ENCODE measurements at regions not wholly inside any gene's neighbourhood (a gene's known extent, or its start where the extent isn't known, plus 50 kb on each side); places are given as distances from the start of the nearest gene placed in this dataset.
"Not testable (repeated sequence)": the region's sequence is repeated elsewhere in the genome, so short reads cannot be mapped to it uniquely, and the experiment has no call there.

GRCh38 chr11:37483761-37484160, 885.7 kb upstream of the RAG2 start:
- no peak for DNase-seq

- no peak for DNase-seq
Measured at GRCh38 chr11:37474889-37475288, 876.9 kb upstream of the RAG2 start.

DNA sequence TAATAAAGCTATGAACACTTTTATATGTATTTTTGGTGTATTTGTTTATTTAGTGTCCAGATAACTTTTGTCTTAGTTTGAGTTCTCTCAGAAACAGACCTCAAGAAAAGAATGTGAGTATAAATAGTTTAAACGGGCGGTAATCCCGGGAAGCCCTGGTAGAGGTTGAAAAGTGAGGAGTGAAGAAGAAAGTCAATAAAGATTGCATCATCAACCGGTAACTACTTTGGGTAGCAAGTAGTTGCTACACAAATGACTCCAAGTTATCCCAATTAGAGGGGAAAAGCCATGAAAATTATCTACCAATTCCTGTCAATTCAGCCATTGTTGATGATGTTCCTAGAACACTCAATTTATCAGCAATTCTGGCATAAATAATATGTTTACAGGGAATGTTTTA, 870.3 kb upstream of the RAG2 start:
- no peak for DNase-seq

GRCh38 chr11:37465221-37465620, 867.2 kb upstream of the RAG2 start:
- no peak for DNase-seq

- DNase-seq = no peak
Measured at GRCh38 chr11:37459456-37459855, 861.4 kb upstream of the RAG2 start.

DNA sequence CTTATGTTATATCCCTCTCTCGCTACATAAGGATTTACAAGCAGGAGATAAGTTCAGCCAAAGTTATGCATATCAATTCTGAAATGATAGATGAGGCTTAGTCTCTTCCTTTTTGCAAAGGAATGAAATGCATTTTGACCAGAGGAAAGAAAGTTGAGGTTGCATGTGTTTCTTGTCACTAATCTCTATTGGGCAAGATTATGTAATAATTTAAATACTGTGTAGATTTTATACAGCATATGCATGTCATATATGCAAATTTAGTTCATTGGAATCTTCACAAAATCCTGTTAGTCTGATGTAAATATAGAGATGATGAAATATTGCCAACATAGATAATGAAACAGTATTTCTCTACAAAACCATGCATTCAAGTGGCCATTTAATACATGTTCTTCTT, 858.7 kb upstream of the RAG2 start:
- DNase-seq = no peak

DNA sequence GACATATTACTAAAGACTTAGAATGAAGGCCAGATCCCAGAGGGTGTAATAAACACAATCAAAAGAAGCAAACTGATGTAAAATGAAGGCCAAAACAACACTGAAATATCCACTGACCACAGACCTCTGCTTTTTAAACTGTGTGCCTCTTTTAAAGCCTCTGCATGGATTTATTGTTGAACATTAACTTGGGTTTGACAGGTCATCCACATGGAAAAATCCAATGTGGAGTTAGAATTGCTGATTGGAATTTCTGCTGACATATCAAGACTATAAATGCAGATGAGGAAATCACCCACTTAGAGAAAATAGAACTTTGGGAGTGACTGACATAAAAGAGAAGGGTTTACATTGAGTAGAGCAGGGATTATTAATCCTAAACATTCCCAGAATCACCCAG, 853.9 kb upstream of the RAG2 start:
- DNase-seq = no peak

DNA sequence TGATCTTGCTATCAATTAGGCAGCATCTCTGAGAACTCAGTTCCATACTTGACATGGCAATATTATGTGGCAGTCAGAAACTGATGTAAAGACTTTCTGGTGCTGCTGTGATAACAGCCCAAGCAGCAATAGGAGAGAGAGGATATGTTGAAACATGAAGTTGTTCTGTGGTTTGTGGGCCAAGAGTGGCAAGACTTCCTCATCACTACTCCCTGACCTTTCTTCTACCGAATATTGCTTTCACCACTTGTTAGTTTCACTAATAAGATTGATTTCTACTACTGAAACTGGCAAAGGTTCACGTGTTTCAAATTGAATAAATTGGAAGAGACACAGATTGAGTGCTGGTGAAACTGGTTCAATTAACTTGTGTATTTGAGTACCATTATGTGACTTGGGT, 852.6 kb upstream of the RAG2 start:
- no peak for DNase-seq

- no peak for DNase-seq
Measured at GRCh38 chr11:37449146-37449545, 851.1 kb upstream of the RAG2 start.

DNA sequence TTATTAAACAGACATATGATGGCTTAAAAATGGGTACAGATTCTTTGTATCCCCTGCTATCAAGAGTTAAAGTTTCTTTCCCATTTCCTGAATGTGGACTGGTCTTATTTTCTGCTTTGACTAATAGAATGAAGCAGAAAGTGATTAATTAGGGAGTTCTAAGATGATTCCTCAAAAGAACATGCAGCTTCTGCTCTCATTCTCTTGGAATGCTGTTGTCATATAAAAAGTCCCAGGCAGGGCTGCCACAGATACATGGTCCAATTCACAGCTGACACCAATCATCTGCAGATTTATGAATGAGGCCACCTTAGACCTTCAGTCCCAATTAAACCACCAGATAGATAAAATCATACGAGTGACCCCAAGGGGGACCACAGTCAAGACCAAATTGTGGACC, 844.5 kb upstream of the RAG2 start:
- no peak for DNase-seq

- not testable (repeated sequence) for DNase-seq
Measured at GRCh38 chr11:37431633-37432230, 833.7 kb upstream of the RAG2 start.

DNA sequence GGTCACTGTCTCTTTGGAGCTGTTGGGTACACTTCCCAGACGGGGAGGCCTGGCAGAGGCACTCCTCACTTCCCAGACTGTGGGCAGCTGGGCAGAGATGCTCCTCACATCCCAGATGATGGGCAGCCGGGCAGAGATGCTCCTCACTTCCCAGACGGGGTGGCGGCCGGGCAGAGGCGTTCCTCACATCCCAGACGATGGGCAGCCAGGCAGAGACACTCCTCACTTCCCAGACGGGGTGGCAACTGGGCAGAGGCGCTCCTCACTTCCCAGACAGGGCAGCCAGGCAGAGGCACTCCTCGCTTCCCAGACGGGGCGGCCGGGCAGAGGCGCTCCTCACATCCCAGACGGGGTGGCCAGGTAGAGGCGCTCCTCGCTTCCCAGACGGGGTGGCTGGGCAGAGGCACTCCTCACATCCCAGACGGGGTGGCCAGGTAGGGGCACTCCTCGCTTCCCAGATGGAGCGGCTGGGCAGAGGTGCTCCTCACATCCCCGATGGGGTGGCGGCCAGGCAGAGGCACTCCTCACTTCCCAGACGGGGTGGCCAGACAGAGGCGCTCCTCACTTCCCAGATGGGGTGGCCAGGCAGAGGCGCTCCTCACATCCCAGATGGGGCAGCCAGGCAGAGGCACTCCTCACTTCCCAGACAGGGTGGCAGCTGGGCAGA, 833.1 kb upstream of the RAG2 start:
- not testable (repeated sequence) for DNase-seq

DNA sequence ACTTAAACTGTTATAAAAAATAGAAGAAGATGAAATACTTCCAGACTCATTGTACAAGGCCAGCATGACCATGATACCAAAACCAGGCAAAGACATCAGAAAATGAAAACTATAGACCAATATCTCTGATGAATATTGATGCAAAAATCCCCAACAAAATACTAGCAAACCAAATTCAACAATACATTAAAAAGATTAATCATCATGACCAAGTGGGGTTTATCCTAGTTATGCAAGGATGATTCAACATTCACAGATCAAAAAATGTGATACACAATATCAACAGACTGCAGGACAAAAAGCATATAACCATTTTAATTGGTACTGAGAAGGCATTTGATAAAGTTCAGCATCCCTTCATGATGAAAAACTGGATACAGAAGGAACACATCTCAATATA, 824.5 kb upstream of the RAG2 start:
- no peak for DNase-seq

DNA sequence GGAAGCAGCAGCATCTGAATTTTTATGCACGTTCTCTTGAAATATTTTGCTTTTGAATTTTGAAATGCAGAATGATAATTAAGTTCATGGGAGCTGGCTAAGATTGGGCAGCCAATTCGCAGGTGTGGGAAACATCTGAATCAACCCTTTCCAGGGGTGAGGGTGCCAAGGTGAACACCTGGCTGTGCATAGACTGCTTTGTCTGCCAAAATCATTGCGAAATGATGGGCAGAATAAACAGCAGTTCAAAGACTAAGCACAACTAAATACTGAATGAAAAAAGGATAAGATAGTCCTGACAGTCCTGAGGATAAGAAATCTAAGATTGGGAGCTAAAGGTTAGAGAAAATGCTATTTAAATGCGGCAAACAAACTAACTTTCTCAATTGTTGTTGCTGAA, 813.3 kb upstream of the RAG2 start:
- DNase-seq = no peak

- no peak for DNase-seq
Measured at GRCh38 chr11:37409124-37409523, 811.1 kb upstream of the RAG2 start.

DNA sequence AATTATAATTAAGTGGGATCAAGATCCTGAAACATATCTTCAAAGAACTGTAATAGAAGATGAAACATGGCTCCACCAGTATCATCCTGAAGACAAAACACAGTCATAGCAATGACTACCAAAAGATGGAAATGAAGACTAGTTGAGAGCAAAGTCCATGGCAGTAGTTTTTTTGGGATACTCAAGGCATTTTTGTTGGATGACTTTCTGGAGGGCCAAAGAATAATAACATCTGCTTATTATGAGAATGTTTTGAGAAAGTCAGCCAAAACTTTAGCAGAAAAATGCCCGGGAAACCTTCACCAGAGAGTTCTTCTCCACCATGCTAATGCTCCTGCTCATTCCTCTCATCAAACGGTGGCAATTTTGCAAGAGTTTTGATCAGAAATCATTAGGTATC, 809.4 kb upstream of the RAG2 start:
- DNase-seq = no peak

DNA sequence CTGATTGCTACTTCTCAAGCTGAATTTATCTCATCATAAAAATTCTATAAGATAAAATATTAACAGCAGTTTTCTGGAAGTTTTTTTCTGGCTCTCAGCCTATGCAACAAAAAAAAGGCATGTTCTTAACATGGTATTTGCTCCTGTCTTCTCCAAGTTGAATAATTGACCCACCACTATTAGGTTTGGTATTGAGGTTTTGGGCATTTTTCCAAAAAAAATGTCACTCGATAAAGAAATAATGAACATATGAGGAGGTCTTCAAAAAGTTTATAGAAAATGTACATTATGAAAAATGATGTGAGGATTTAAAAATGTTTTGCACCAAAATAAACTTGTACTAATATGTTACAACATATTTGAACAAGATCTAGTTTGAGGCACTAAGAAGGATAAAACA, 808.6 kb upstream of the RAG2 start:
- DNase-seq = no peak

- DNase-seq = no peak
Measured at GRCh38 chr11:37404231-37404630, 806.2 kb upstream of the RAG2 start.

GRCh38 chr11:37402663-37403062, 804.6 kb upstream of the RAG2 start:
- no peak for DNase-seq

DNA sequence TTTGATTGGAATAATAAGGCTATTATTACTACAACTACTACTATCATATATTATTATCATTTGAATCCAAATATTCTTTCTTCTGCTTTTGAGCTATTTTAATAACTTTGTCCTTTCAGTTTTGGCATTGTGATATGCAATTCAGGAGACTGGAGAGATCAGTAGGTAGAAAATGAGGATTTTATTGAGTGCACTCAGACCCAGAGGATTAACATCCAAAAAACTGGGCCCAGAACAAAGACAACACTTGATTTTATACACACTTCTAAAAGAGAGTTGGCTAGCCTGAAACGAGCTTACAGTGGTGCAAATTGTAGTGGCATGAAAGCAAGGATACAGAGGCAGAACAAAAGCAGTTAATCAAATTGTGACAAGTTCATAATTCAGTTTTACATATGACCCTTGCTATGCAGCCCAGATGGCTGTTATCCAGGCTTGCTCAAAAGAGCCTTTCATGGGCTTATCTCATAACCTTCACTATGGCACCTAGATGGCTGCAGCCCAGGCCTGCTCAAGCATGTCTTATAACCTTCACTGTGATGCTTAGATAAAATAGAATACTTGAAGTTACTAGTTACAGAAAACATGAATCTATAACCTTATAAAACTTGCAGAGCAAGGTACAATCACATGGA, 796.3 kb upstream of the RAG2 start:
- no peak for DNase-seq

DNA sequence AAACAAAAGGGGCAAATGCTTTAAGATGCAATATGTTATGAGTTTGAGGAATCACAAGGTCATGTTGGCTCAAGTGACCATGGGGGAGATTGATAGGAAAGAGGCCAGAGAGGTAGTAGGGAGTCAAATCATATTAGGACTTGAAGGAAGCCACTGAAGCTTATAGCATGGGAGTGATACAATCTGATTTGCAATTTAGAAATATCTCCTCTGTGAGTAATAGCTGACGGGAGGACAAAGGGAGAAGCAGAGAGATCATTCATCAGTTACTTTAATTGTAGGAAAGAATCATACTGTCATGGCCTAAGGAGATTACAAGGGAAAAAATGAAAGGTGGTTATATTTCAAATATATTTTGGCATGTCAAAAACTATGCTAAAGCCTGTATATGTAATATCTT, 793.6 kb upstream of the RAG2 start:
- DNase-seq = no peak

DNA sequence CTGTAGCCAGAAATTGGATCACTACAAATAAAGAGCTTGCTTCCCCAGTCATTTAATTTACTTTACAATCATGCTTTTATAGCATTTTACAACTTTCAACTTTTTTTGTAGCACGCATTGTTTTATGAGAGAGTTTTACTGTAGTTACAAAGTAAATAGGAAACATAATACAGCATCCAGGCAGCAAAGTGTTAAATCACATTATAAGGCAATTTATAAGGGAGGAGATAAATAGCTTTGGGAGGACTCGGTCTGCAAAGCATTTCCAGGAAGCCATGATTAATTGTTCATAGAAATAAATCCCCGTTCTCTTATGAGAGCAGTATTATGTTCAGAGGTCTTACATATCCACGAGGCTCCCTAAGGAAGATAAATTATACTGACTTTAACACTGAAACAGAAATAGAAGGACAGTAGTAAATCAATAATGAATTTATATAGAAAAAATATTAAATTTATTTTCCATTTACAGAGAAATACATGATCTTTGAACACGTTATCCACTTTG, 792.6 kb upstream of the RAG2 start:
- no peak for DNase-seq

DNA sequence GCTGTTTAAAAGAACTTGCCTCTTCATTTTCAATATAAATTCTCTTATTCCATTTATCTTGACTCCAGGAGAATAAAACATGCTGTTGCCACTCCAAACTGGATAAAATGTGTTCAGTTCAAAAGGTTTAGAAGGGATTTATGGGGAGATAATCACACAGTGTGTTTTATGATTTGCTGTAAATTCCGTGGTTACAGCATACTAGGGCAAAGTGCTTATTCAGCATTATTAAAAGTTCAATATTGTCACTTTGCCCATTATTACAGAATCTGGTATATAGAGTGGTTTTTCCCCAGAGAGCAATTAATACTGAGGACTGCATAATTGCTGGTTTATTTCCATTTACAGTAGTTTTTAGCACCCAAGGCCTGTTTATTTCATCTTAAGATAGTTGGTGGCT, 780.9 kb upstream of the RAG2 start:
- DNase-seq = no peak

DNA sequence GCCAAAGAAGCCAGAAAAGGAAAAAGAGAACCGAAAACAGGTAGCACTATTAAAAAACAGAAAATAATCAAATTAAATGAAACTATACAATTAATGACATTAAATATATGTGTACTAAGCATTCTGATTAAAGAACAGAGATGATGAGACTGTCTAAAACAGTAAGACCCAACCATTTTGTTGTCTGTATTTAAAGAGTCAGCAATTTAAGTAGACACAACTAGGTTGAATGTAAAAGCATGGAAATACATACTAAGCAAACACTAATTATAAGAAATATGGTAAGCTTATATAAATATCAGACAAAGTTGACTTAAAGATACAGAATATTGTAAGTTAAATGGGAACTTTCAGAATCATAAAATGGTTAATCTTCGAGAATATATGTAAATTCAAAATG, 774.6 kb upstream of the RAG2 start:
- no peak for DNase-seq
